ENCODE measurements at regions not wholly inside any gene's neighbourhood (a gene's known extent, or its start where the extent isn't known, plus 50 kb on each side); places are given as distances from the start of the nearest gene placed in this dataset.

DNA sequence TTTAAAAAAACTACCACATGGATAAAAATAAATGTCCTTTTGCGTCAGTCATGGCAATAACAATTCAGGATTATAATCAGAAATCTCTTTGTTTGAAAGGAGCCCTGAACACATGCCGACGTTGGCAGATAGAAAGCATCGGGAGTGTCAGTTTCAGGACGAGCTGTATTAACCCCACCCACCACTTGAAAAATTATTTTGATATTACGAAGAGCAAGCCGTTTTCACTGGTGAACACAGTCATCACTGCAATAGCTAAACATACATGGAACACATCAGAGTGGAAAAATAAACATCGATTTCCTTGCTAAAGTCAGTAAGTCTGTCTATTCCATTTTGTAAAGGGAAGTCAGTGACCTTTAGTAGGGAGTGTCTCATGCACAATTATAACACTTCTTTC, 266.4 kb upstream of the FBXL7 start:
- no peak overlapping the region for H3K4me3 ChIP-seq (ENCODE audit: low read length)
- H2AFZ ChIP-seq (ENCODE audit: low read depth, low read length), result no peak overlapping the region
- H3K79me2 ChIP-seq (ENCODE audit: low read length), result no peaks in the 10 kb centered on the region
- no peak overlapping the region for H3K4me2 ChIP-seq (ENCODE audit: low read length)
- no peak for TF ChIP-seq EZH2phosphoT487 (IDR thresholded peaks at IDR 0.05; ENCODE audit: low read depth)
- TF ChIP-seq, protein P1, sequence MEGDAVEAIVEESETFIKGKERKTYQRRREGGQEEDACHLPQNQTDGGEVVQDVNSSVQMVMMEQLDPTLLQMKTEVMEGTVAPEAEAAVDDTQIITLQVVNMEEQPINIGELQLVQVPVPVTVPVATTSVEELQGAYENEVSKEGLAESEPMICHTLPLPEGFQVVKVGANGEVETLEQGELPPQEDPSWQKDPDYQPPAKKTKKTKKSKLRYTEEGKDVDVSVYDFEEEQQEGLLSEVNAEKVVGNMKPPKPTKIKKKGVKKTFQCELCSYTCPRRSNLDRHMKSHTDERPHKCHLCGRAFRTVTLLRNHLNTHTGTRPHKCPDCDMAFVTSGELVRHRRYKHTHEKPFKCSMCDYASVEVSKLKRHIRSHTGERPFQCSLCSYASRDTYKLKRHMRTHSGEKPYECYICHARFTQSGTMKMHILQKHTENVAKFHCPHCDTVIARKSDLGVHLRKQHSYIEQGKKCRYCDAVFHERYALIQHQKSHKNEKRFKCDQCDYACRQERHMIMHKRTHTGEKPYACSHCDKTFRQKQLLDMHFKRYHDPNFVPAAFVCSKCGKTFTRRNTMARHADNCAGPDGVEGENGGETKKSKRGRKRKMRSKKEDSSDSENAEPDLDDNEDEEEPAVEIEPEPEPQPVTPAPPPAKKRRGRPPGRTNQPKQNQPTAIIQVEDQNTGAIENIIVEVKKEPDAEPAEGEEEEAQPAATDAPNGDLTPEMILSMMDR (IDR thresholded peaks at IDR 0.05; ENCODE audit: low read depth, low read length), result no peak
- no peaks in the 10 kb centered on the region for H3K4me1 ChIP-seq (ENCODE audit: low read length)
- no peaks in the 10 kb centered on the region for H3K9me3 ChIP-seq (ENCODE audit: insufficient read depth, low read length)
- no peaks in the 10 kb centered on the region for H4K20me1 ChIP-seq (ENCODE audit: insufficient read depth, low read length)
- no peak overlapping the region for H3K9ac ChIP-seq (ENCODE audit: low read length)
- no peak overlapping the region for H3K27ac ChIP-seq (ENCODE audit: low read length)
- H3K27me3 ChIP-seq (ENCODE audit: low read depth, low read length), result no peaks in the 10 kb centered on the region
- H3K36me3 ChIP-seq (replicated peaks; ENCODE audit: low read depth, low read length), result no peaks in the 10 kb centered on the region

DNA sequence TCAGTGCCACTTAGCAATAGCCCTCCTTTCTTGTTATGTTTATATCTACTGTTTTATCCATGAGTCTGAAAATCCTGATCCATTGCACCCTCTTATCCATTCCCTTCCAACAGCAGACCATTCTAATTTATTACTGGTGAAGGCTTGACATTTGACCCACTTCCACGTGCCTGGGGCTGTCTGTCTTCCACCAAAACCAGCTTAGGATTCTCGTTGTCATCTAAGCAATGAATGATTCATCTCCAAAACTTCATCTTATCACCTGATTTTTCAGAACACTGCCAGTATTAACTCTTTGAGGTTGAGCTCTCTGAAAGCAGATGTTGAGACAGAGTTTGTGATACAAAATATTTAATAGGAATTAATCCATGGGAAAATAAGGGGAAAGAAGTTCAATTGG, 277.8 kb upstream of the FBXL7 start:
- no peak for TF ChIP-seq EZH2phosphoT487 (IDR thresholded peaks at IDR 0.05; ENCODE audit: low read depth)
- TF ChIP-seq, protein P1 (IDR thresholded peaks at IDR 0.05; ENCODE audit: low read depth, low read length), result no peak
- no peak overlapping the region for H3K9ac ChIP-seq (ENCODE audit: low read length)
- no peaks in the 10 kb centered on the region for H3K79me2 ChIP-seq (ENCODE audit: low read length)
- H3K27ac ChIP-seq (ENCODE audit: low read length), result no peak overlapping the region
- H3K27me3 ChIP-seq (ENCODE audit: low read depth, low read length), result no peaks in the 10 kb centered on the region
- no peaks in the 10 kb centered on the region for H3K36me3 ChIP-seq (replicated peaks; ENCODE audit: low read depth, low read length)
- H3K9me3 ChIP-seq (ENCODE audit: insufficient read depth, low read length), result no peaks in the 10 kb centered on the region
- H3K4me2 ChIP-seq (ENCODE audit: low read length), result no peak overlapping the region
- no peaks in the 10 kb centered on the region for H3K4me1 ChIP-seq (ENCODE audit: low read length)
- no peak overlapping the region for H2AFZ ChIP-seq (ENCODE audit: low read depth, low read length)
- H4K20me1 ChIP-seq (ENCODE audit: insufficient read depth, low read length), result no peaks in the 10 kb centered on the region
- H3K4me3 ChIP-seq (ENCODE audit: low read length), result no peak overlapping the region

GRCh38 chr5:15220642-15221173, 279.3 kb upstream of the FBXL7 start:
- no peaks in the 10 kb centered on the region for H4K20me1 ChIP-seq (ENCODE audit: insufficient read depth, low read length)
- H3K79me2 ChIP-seq (ENCODE audit: low read length), result no peaks in the 10 kb centered on the region
- H3K9ac ChIP-seq (ENCODE audit: low read length), result no peak overlapping the region
- H3K4me1 ChIP-seq (ENCODE audit: low read length), result no peaks in the 10 kb centered on the region
- no peaks in the 10 kb centered on the region for H3K9me3 ChIP-seq (ENCODE audit: insufficient read depth, low read length)
- no peak overlapping the region for H3K4me3 ChIP-seq (ENCODE audit: low read length)
- H3K4me2 ChIP-seq (ENCODE audit: low read length), result no peak overlapping the region
- no peak for TF ChIP-seq EZH2phosphoT487 (IDR thresholded peaks at IDR 0.05; ENCODE audit: low read depth)
- TF ChIP-seq, protein P1 (IDR thresholded peaks at IDR 0.05; ENCODE audit: low read depth, low read length), result no peak
- H2AFZ ChIP-seq (ENCODE audit: low read depth, low read length), result no peak overlapping the region
- no peak overlapping the region for H3K27ac ChIP-seq (ENCODE audit: low read length)
- H3K36me3 ChIP-seq (replicated peaks; ENCODE audit: low read depth, low read length), result no peaks in the 10 kb centered on the region
- H3K27me3 ChIP-seq (ENCODE audit: low read depth, low read length), result no peaks in the 10 kb centered on the region

- Histone ChIP-seq H4K20me1 (ENCODE audit: insufficient read depth, low read length) (no peaks in the 10 kb centered on the region), H2AFZ (ENCODE audit: low read depth, low read length) (no peak overlapping the region), H3K36me3 (replicated peaks; ENCODE audit: low read depth, low read length) (no peaks in the 10 kb centered on the region), H3K27ac (ENCODE audit: low read length) (no peak overlapping the region), H3K27me3 (ENCODE audit: low read depth, low read length) (no peaks in the 10 kb centered on the region), H3K4me1 (ENCODE audit: low read length) (no peaks in the 10 kb centered on the region), H3K9ac (ENCODE audit: low read length) (no peak overlapping the region), H3K4me3 (ENCODE audit: low read length) (no peak overlapping the region), H3K79me2 (ENCODE audit: low read length) (no peaks in the 10 kb centered on the region), H3K4me2 (ENCODE audit: low read length) (no peak overlapping the region), H3K9me3 (ENCODE audit: insufficient read depth, low read length) (no peaks in the 10 kb centered on the region)
- TF ChIP-seq, protein P1 (IDR thresholded peaks at IDR 0.05; ENCODE audit: low read depth, low read length), result no peak
- no peak for TF ChIP-seq EZH2phosphoT487 (IDR thresholded peaks at IDR 0.05; ENCODE audit: low read depth)
Measured at GRCh38 chr5:15215056-15215455, 284.9 kb upstream of the FBXL7 start.

All from OCI-LY3 (cell line).